Adrenal gland (tissue), 9 donors: ENCODE measurements at regions not wholly inside any gene's neighbourhood (a gene's known extent, or its start where the extent isn't known, plus 50 kb on each side); places are given as distances from the start of the nearest gene placed in this dataset.

ENCODE experiments used
- DNase-seq, 7 donors: peaks; one replicate each; pipeline ENCODE4 v3.0.0-alpha.2; 2019 to 2020
- H3K27ac ChIP-seq, 5 donors: fragments of 200-600 bp; sonication (generic) in 4 of 5; 1 replicate in 3 of 5; 2 replicates in 2 of 5; pipeline versions ENCODE4 v1.5.1 to v1.8.0; 2016 to 2020; ENCODE audit warnings: mild to moderate bottlenecking in 1 of 5
- H3K27me3 ChIP-seq: fragments of 200-600 bp; 2 replicates; pipeline ENCODE4 v1.8.0; 2021
- H3K36me3 ChIP-seq, 2 donors: fragments of 200-600 bp; replicated peaks in 1 of 2; 1 replicate in 1 of 2; 2 replicates in 1 of 2; pipeline versions ENCODE4 v1.5.1 to v1.8.0; 2018 to 2022
- H3K4me1 ChIP-seq, 2 donors: fragments of 200-600 bp; replicated peaks in 1 of 2; 1 replicate in 1 of 2; 2 replicates in 1 of 2; pipeline versions ENCODE4 v1.5.1 to v1.8.0; 2018 to 2021
- H3K4me3 ChIP-seq, 4 donors: fragments of 200-600 bp; sonication (generic) in 3 of 4; one replicate each; pipeline ENCODE4 v1.5.1; 2016 to 2018
- H3K9me3 ChIP-seq, 3 donors: fragments of 200-600 bp; sonication (generic) in 1 of 3; replicated peaks in 1 of 3; 1 replicate in 2 of 3; 2 replicates in 1 of 3; pipeline versions ENCODE4 v1.5.1 to v1.8.0; 2016 to 2021
- CTCF ChIP-seq, 6 experiments: fragments of 450-650 bp in 4 of 6; fragments of 200-600 bp in 2 of 6; sonication (generic) in 1 of 6; IDR thresholded peaks; 1 replicate in 5 of 6; 2 replicates in 1 of 6; pipeline versions ENCODE4 v1.5.1 to v1.8.0; 2016 to 2021; ENCODE audit warnings: antibody characterized with exemption in 6 of 6, mild to moderate bottlenecking in 2 of 6, moderate library complexity in 1 of 6
- POLR2A ChIP-seq, 2 donors: fragments of 450-650 bp; IDR thresholded peaks; one replicate each; pipeline ENCODE4 v1.6.1; 2017; ENCODE audit warnings: antibody characterized with exemption in 2 of 2, mild to moderate bottlenecking in 2 of 2, moderate library complexity in 1 of 2
- WGBS, 4 donors: extraction: QIAGEN DNeasy Blood & Tissue Kit in 2 of 4; methylation state at CpG; one replicate each; pipeline versions ENCODE4 v1.1.5 to v1.1.7; 2013 to 2017; 5-methylcytosine and 5-hydroxymethylcytosine counted together
- intact Hi-C, 2 donors: fragments of 100-400 bp; cut with DNase I; formaldehyde crosslinking; loops; one replicate each; pipeline versions ENCODE4 v1.14.1 to v1.15.0; 2022 to 2023
- donor health status: healthy with polysubstance abuse.
- donor health status: Bipolar disorder and iron deficiency.
- donor health status: DM: yes; HTN: yes; CAD: no.
- donor health status: DM: no; HTN: no; CAD: no.
- donor health status: DM: no; HTN: no; CAD: no.

- WGBS, 4 donors: 74 to 86% (median 83%) methylated on average over 6 to 8 of the region's 8 CpGs
- TF ChIP-seq POLR2A (IDR thresholded peaks at IDR 0.05) (no peak), CTCF (IDR thresholded peaks at IDR 0.05) (no peak)
- Histone ChIP-seq H3K4me3 (no peak overlapping the region), H3K27ac (no peak overlapping the region), H3K36me3 (no peaks in the 10 kb centered on the region), H3K9me3 (no peaks in the 10 kb centered on the region), H3K4me1 (no peaks in the 10 kb centered on the region), H3K27me3 (no peaks in the 10 kb centered on the region)
- intact Hi-C loops: no loop called here
- no peak for DNase-seq
Measured at GRCh38 chr18:46400449-46400848, 256.6 kb downstream of the LOXHD1 start.

- intact Hi-C loops: no loop called here
- no peaks in the 10 kb centered on the region for H3K9me3 ChIP-seq
- 75 to 91% (median 88%) methylated on average over 7 of the region's 7 CpGs for WGBS, 4 donors
- no peak overlapping the region for H3K4me3 ChIP-seq
- no peak for DNase-seq
- H3K27ac ChIP-seq: no peak overlapping the region
- no peaks in the 10 kb centered on the region for H3K27me3 ChIP-seq
- H3K36me3 ChIP-seq: no peaks in the 10 kb centered on the region
- no peak for TF ChIP-seq CTCF (IDR thresholded peaks at IDR 0.05)
- no peak for TF ChIP-seq POLR2A (IDR thresholded peaks at IDR 0.05)
- no peaks in the 10 kb centered on the region for H3K4me1 ChIP-seq
Measured at GRCh38 chr18:46401486-46402070, 255.4 kb downstream of the LOXHD1 start.

- intact Hi-C loops: no loop called here
- no peak overlapping the region for H3K4me3 ChIP-seq
- H3K9me3 ChIP-seq: no peaks in the 10 kb centered on the region
- TF ChIP-seq POLR2A (IDR thresholded peaks at IDR 0.05): no peak
- no peak for TF ChIP-seq CTCF (IDR thresholded peaks at IDR 0.05)
- 66 to 88% (median 83%) methylated on average over 4 of the region's 4 CpGs for WGBS, 4 donors
- peaks cover 0 to 1% of the 10 kb centered on the region in 2 donors for H3K4me1 ChIP-seq
- no peaks in the 10 kb centered on the region for H3K27me3 ChIP-seq
- H3K27ac ChIP-seq: no peak overlapping the region
- DNase-seq: no peak
- H3K36me3 ChIP-seq: no peaks in the 10 kb centered on the region
Measured at GRCh38 chr18:46402396-46402795, 254.6 kb downstream of the LOXHD1 start.

DNA sequence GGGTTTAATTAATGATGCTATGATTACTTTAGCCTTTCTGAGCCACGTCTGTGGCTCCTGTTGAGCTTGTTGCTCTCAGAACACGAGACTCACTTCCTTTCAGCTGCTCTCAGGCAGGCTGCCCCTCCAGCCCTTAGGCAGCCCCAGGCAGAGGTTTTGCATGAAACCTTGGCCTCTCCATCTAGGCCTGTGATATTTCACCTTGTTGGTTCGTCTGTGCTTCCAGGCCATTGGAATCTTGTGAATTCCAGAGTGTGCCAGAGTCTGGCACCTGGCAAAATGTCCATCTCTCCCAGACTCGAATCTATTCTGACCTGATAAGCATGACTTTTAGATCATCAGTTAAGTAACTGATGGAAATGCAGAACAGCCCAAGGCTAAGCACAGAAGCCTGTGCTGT is 254.1 kb downstream of the LOXHD1 start:
- Histone ChIP-seq H3K4me1 (peaks cover 0 to 7% of the 10 kb centered on the region in 2 donors), H3K9me3 (no peaks in the 10 kb centered on the region), H3K27me3 (no peaks in the 10 kb centered on the region), H3K36me3 (no peaks in the 10 kb centered on the region), H3K27ac (no peak overlapping the region), H3K4me3 (no peak overlapping the region)
- WGBS, 4 donors: 54 to 60% (median 57%) methylated on average over 3 to 4 of the region's 4 CpGs
- no peak for DNase-seq
- TF ChIP-seq POLR2A (IDR thresholded peaks at IDR 0.05) (no peak), CTCF (IDR thresholded peaks at IDR 0.05) (no peak)
- intact Hi-C loops: no loop called here
